Gastrocnemius medialis (tissue), 4 donors: ENCODE measurements at regions not wholly inside any gene's neighbourhood (a gene's known extent, or its start where the extent isn't known, plus 50 kb on each side); places are given as distances from the start of the nearest gene placed in this dataset.
"Not testable (repeated sequence)": the region's sequence is repeated elsewhere in the genome, so short reads cannot be mapped to it uniquely, and the experiment has no call there.

Source experiments
- POLR2A ChIP-seq, 2 donors: fragments of 450-650 bp; IDR thresholded peaks; one replicate each; pipeline ENCODE4 v1.6.1; 2017; ENCODE audit warnings: antibody characterized with exemption in 2 of 2, mild to moderate bottlenecking in 2 of 2, moderate library complexity in 2 of 2
- TF ChIP-seq, protein P1 (sequence below), 5 experiments: fragments of 450-650 bp in 3 of 5; fragments of 200-600 bp in 2 of 5; sonication (generic) in 2 of 5; IDR thresholded peaks in 4 of 5; conservative IDR thresholded peaks in 1 of 5; 1 replicate in 4 of 5; 2 replicates in 1 of 5; pipeline ENCODE4 v1.5.1; 2016 to 2019; ENCODE audit warnings: antibody characterized with exemption in 5 of 5, mild to moderate bottlenecking in 3 of 5, moderate library complexity in 3 of 5

DNA sequence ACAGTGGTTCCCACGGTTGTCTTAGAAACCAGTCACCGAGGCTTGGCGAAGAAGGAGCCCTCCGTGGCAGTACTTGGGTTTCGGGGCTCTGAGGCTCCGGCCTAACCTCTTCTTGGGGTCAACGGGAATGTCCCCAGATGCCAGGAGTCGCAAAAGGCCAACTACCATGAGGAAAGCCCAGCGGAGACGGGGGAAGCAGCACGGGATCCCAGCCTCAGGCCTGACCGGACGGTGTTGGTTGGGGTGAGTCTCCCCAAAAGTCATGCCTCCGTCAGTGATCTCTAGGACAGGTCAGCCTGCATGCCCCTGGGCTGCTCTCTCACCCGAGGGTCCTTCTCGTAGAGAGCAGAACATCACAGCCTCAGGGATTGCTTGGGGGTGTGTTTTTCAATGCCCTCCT, 138.2 kb upstream of the ANKRD20A1 start:
- TF ChIP-seq, protein P1, sequence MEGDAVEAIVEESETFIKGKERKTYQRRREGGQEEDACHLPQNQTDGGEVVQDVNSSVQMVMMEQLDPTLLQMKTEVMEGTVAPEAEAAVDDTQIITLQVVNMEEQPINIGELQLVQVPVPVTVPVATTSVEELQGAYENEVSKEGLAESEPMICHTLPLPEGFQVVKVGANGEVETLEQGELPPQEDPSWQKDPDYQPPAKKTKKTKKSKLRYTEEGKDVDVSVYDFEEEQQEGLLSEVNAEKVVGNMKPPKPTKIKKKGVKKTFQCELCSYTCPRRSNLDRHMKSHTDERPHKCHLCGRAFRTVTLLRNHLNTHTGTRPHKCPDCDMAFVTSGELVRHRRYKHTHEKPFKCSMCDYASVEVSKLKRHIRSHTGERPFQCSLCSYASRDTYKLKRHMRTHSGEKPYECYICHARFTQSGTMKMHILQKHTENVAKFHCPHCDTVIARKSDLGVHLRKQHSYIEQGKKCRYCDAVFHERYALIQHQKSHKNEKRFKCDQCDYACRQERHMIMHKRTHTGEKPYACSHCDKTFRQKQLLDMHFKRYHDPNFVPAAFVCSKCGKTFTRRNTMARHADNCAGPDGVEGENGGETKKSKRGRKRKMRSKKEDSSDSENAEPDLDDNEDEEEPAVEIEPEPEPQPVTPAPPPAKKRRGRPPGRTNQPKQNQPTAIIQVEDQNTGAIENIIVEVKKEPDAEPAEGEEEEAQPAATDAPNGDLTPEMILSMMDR (IDR thresholded peaks at IDR 0.05 in 4 of 5, conservative IDR thresholded peaks at IDR 0.05 in 1 of 5): not testable (repeated sequence)
- not testable (repeated sequence) for TF ChIP-seq POLR2A (IDR thresholded peaks at IDR 0.05)
